Mucosa of descending colon (tissue), 3 donors: ENCODE measurements at regions not wholly inside any gene's neighbourhood (a gene's known extent, or its start where the extent isn't known, plus 50 kb on each side); places are given as distances from the start of the nearest gene placed in this dataset.

Experiments
- ATAC-seq: fragments of 200-7000 bp; cut with Tn5 transposase; one replicate; pipeline ENCODE4 v1.9.1; 2020; ENCODE audit warnings: mild to moderate bottlenecking, moderate library complexity
- DNase-seq, 3 donors: peaks; one replicate each; pipeline ENCODE4 v3.0.0-alpha.2; 2020
- H3K36me3 ChIP-seq: fragments of 200-600 bp; one replicate; pipeline ENCODE4 v1.8.0; 2021; ENCODE audit warnings: low read depth, mild to moderate bottlenecking
- H3K4me1 ChIP-seq: fragments of 200-600 bp; one replicate; pipeline ENCODE4 v1.8.0; 2021; ENCODE audit warnings: low read depth, mild to moderate bottlenecking
- H3K4me3 ChIP-seq: fragments of 200-600 bp; one replicate; pipeline ENCODE4 v1.8.0; 2021; ENCODE audit warnings: mild to moderate bottlenecking
- H3K9me3 ChIP-seq: fragments of 200-600 bp; one replicate; pipeline ENCODE4 v1.8.0; 2021; ENCODE audit warnings: mild to moderate bottlenecking
- intact Hi-C, 2 donors: fragments of 100-400 bp; cut with DNase I in 1 of 2; cut with micrococcal nuclease in 1 of 2; formaldehyde crosslinking; loops; one replicate each; pipeline versions ENCODE4 v1.11.0 to v1.11.1; 2022; cut with DNase I, micrococcal nuclease
- TF ChIP-seq, protein P1 (sequence below): fragments of 200-600 bp; IDR thresholded peaks from one replicate; pipeline ENCODE4 v1.8.0; 2022; ENCODE audit warnings: antibody characterized with exemption, mild to moderate bottlenecking
- donor health status: DM: no; HTN: no; CAD: no; lungs with moderate emphysema.
- donor health status: DM: no; HTN: no; CAD: no.
- donor health status: DM: no; HTN: yes; CAD: no.

DNA sequence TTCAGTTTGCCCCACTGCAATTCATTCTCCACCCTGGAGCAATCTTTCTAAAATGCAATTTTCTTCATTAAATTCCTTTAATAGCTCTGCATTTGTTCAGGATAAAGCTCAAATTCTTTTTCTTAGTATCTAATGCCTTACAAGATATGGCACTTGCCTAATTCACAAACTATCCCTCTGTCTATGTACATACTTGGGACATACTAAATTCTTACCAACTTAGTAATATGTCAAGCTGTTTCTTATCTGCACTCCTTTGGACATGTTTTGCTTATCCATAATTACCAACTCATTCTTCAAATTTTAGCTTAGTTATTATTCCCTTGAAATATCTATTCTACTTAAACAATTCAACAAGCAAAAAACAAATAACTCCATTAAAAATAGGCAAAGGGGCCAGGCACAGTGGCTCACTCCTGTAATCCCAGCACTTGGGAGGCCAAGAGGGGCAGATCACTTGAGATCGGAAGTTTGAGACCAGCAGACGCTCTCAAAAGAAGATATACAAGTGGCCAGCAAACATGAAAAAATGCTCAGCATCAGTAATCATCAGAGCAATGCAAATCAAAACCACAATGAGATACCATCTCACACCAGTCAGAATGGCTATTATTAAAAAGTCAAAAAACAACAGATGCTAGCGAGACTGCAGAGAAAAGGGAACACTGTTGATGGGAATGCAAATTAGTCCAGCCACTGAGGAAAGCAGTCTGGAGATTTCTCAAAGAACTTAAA lies 96.9 kb downstream of the FAM76B start:
- DNase-seq: no peak
- TF ChIP-seq, protein P1, sequence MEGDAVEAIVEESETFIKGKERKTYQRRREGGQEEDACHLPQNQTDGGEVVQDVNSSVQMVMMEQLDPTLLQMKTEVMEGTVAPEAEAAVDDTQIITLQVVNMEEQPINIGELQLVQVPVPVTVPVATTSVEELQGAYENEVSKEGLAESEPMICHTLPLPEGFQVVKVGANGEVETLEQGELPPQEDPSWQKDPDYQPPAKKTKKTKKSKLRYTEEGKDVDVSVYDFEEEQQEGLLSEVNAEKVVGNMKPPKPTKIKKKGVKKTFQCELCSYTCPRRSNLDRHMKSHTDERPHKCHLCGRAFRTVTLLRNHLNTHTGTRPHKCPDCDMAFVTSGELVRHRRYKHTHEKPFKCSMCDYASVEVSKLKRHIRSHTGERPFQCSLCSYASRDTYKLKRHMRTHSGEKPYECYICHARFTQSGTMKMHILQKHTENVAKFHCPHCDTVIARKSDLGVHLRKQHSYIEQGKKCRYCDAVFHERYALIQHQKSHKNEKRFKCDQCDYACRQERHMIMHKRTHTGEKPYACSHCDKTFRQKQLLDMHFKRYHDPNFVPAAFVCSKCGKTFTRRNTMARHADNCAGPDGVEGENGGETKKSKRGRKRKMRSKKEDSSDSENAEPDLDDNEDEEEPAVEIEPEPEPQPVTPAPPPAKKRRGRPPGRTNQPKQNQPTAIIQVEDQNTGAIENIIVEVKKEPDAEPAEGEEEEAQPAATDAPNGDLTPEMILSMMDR: no peak
- intact Hi-C loops: no loop called here

DNA sequence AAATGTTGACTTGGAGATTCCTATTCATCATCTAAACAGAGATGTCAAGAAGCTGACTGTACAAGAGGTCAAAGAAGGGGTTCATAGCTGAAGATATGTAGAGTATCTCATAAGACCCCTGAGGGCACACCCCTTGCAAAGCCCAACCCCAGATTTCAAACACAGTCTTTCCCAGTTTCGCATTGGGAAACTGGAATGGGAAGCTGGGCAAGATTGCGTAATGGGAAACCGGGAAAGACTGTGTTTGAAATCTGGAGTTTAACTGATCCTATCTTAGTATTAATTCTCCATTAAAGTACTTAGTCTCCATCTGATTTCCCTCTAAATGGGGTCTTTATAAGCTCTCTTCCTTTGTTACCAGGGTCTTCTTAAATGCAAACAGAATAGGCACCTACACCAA lies 99.5 kb downstream of the FAM76B start:
- Histone ChIP-seq H3K4me1 (no peaks in the 10 kb centered on the region), H3K4me3 (no peak overlapping the region), H3K36me3 (no peaks in the 10 kb centered on the region), H3K9me3 (no peaks in the 10 kb centered on the region)
- DNase-seq (no peak), ATAC-seq (no peak)
- intact Hi-C loops: no loop called here
- TF ChIP-seq, protein P1: no peak

More for the DNA sequence above, 96.9 kb downstream of the FAM76B start:
- H3K9me3 ChIP-seq: no peaks in the 10 kb centered on the region
- ATAC-seq: no peak
- H3K36me3 ChIP-seq: no peaks in the 10 kb centered on the region
- H3K4me1 ChIP-seq: no peaks in the 10 kb centered on the region
- no peak overlapping the region for H3K4me3 ChIP-seq

DNA sequence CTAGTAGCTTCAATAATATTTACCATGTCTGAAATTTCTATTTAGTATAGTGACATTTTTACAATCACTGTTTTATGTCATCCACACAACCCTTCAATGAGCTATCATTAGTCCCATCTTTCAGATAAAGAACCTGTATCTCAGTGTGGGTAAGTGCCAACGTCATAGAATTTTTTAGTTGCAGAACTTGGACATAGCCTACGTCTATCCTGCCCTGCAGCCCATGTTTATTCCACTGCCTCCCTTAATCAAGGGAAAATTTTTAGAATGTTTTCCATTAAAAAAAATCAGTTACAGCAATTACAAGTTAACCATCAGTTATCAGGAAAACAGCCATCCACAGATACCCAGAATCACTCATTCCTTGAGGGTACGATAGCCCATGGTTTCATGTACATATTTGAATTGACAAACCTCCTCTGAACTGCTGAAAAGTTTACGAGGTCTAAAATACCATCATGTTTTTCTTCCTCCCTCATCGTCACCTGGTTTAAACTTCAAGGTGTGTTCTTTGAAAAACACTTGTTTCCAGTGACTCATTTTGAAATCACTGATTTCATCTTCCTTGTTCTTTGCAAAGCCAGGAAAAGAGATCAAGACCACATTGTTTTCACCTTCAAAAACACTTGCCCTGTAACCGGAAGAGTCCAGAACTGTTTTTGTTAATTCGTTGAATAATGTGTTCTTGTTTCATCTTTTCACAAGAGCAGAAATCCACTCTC lies 100.9 kb downstream of the FAM76B start:
- no peak for DNase-seq
- ATAC-seq: peak; percentile 40
- no peaks in the 10 kb centered on the region for H3K36me3 ChIP-seq
- no peaks in the 10 kb centered on the region for H3K4me1 ChIP-seq
- H3K9me3 ChIP-seq: no peaks in the 10 kb centered on the region
- TF ChIP-seq, protein P1: no peak
- intact Hi-C loops: no loop called here
- no peak overlapping the region for H3K4me3 ChIP-seq

DNA sequence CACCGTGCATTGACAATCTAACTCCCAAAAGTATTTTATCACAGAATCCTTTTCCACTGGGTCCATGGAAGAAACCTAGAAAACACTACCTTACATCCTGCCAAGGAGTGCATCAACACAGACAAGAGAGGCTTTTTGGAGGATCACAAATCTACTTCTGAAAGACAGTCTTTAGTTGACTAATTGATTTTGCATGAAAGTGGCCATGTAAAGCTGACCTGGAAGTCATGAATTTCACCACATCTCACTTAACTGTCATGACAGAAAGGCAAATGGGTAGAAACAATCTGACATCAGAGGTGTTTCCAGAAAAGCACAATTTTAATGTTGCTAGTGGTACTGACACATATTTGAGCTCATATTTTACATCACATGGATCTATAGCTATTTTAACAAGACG lies 101.6 kb downstream of the FAM76B start:
- ATAC-seq (no peak), DNase-seq (no peak)
- Histone ChIP-seq H3K9me3 (no peaks in the 10 kb centered on the region), H3K36me3 (no peaks in the 10 kb centered on the region), H3K4me1 (no peaks in the 10 kb centered on the region), H3K4me3 (no peak overlapping the region)
- TF ChIP-seq, protein P1: no peak
- intact Hi-C loops: no loop called here

DNA sequence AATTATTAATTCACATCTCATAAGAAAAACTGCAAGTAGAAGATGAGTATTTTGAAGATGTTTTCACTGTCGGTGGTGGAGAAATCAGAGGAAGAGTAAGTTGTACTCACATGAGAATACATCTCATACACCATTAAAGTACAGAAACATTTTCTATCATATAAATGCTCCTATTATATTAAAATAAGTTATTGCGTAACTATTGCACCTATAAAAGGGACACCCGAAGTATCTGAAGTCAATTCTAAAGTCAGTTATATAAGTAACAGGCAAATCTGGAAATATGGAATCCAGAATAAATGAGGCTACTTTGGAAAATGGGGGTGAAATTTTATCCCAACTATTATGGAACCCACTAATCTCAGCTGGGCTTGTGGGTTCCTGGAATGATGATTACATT lies 103.3 kb downstream of the FAM76B start:
- DNase-seq: no peak
- TF ChIP-seq, protein P1: no peak
- intact Hi-C loops: no loop called here
- H3K36me3 ChIP-seq: no peaks in the 10 kb centered on the region
- H3K9me3 ChIP-seq: no peaks in the 10 kb centered on the region
- no peak overlapping the region for H3K4me3 ChIP-seq
- no peaks in the 10 kb centered on the region for H3K4me1 ChIP-seq
- no peak for ATAC-seq
